ENCODE measurements at regions not wholly inside any gene's neighbourhood (a gene's known extent, or its start where the extent isn't known, plus 50 kb on each side); places are given as distances from the start of the nearest gene placed in this dataset.

- TF ChIP-seq TEAD2 (CRISPR knock-in tag; IDR thresholded peaks at IDR 0.05) (no peak), ZBTB33 (CRISPR knock-in tag; IDR thresholded peaks at IDR 0.05) (no peak), AKNA (CRISPR knock-in tag; IDR thresholded peaks at IDR 0.05; ENCODE audit: borderline replicate concordance) (no peak), GLI4 (CRISPR knock-in tag; IDR thresholded peaks at IDR 0.05; ENCODE audit: borderline replicate concordance) (no peak), ONECUT2 (CRISPR knock-in tag; IDR thresholded peaks at IDR 0.05) (peak; percentile 83), FIP1L1 (IDR thresholded peaks at IDR 0.05; ENCODE audit: borderline replicate concordance, insufficient read depth, low read depth, low read length) (no peak), AHDC1 (CRISPR knock-in tag; IDR thresholded peaks at IDR 0.05; ENCODE audit: borderline replicate concordance) (peak; percentile 23; the same call in 1 of the 2 replicates), SOX5 (CRISPR knock-in tag; IDR thresholded peaks at IDR 0.05; ENCODE audit: borderline replicate concordance) (no peak), BCLAF1 (IDR thresholded peaks at IDR 0.05) (no peak), ZNF468 (CRISPR knock-in tag; IDR thresholded peaks at IDR 0.05) (no peak), RFX1 (IDR thresholded peaks at IDR 0.05) (no peak), ZNF484 (CRISPR knock-in tag; IDR thresholded peaks at IDR 0.05; ENCODE audit: borderline replicate concordance, low read depth) (no peak), RXRB (CRISPR knock-in tag; IDR thresholded peaks at IDR 0.05; ENCODE audit: borderline replicate concordance) (no peak), KAT2B (IDR thresholded peaks at IDR 0.05; ENCODE audit: borderline replicate concordance, low read depth, low read length) (peak; percentile 95), PCBP1 (IDR thresholded peaks at IDR 0.05; ENCODE audit: borderline replicate concordance, low read depth, low read length) (no peak)
These were observed 313.2 kb downstream of the AHR start (continued) for GRCh38 chr7:17611611-17612010.

Data from HepG2 (cell line).